Right kidney (tissue), 1 donor: ENCODE measurements at regions not wholly inside any gene's neighbourhood (a gene's known extent, or its start where the extent isn't known, plus 50 kb on each side); places are given as distances from the start of the nearest gene placed in this dataset.
"Not testable (repeated sequence)": the region's sequence is repeated elsewhere in the genome, so short reads cannot be mapped to it uniquely, and the experiment has no call there.

Experiments
- DNase-seq: peaks from one replicate; pipeline ENCODE4 v3.0.0-alpha.2; 2016

- DNase-seq = no peak
These were observed 117.5 kb downstream of the SOX4 start for GRCh38 chr6:21710908-21711627.

GRCh38 chr6:21712213-21712612 lies 118.7 kb downstream of the SOX4 start:
- no peak for DNase-seq

- DNase-seq = no peak
These were observed 119.9 kb downstream of the SOX4 start for GRCh38 chr6:21713481-21713880.

- no peak for DNase-seq
These were observed 121.6 kb downstream of the SOX4 start for GRCh38 chr6:21715180-21715579.

GRCh38 chr6:21722510-21722909 lies 129.0 kb downstream of the SOX4 start:
- no peak for DNase-seq

GRCh38 chr6:21726676-21727075 lies 133.1 kb downstream of the SOX4 start:
- no peak for DNase-seq

- no peak for DNase-seq
These were observed 134.6 kb downstream of the SOX4 start for GRCh38 chr6:21728141-21728540.

- DNase-seq = no peak
These were observed 135.9 kb downstream of the SOX4 start for GRCh38 chr6:21729431-21729830.

GRCh38 chr6:21730533-21730932 lies 137.0 kb downstream of the SOX4 start:
- no peak for DNase-seq

GRCh38 chr6:21731411-21732031 lies 138.0 kb downstream of the SOX4 start:
- no peak for DNase-seq

- DNase-seq = not testable (repeated sequence)
These were observed 138.6 kb downstream of the SOX4 start for GRCh38 chr6:21732032-21732730.

GRCh38 chr6:21732731-21733130 lies 139.2 kb downstream of the SOX4 start:
- DNase-seq = no peak

- no peak for DNase-seq
These were observed 139.8 kb downstream of the SOX4 start for GRCh38 chr6:21733311-21733710.

- DNase-seq = no peak
These were observed 140.7 kb downstream of the SOX4 start for GRCh38 chr6:21734204-21734603.

- DNase-seq = no peak
These were observed 144.9 kb downstream of the SOX4 start for GRCh38 chr6:21738180-21739094.

GRCh38 chr6:21739241-21739640 lies 145.7 kb downstream of the SOX4 start:
- no peak for DNase-seq

- no peak for DNase-seq
These were observed 146.3 kb downstream of the SOX4 start for GRCh38 chr6:21739838-21740237.

- no peak for DNase-seq
These were observed 147.0 kb downstream of the SOX4 start for GRCh38 chr6:21740376-21741124.

GRCh38 chr6:21741221-21742109 lies 147.9 kb downstream of the SOX4 start:
- peak; percentile 38 for DNase-seq

GRCh38 chr6:21742238-21742660 lies 148.7 kb downstream of the SOX4 start:
- DNase-seq = no peak

GRCh38 chr6:21744331-21744730 lies 150.8 kb downstream of the SOX4 start:
- no peak for DNase-seq
